ENCODE measurements at regions not wholly inside any gene's neighbourhood (a gene's known extent, or its start where the extent isn't known, plus 50 kb on each side); places are given as distances from the start of the nearest gene placed in this dataset.
A peak's percentile ranks its signal among the peaks of the same experiment; 100 is the strongest.

DNA sequence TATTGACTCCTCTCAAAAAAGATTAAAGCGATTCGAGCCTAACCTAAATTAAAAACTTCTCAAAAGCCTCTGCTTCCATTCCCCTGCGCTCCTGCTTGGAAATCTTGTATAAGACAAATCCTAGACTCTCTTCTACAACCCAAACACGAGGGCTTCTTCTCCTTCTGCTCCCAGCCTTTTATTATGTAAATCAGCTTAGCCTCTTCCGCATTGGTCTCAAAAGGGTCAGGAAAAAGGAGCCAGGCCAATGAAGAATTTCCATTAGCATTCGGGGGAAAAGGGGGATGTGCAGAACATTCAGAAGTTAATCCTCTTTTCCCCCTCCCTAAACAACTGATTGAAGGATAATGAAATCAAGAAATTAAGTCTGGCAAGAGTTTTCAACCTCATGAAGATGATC, 107.9 kb downstream of the FAM124B start:
- intact Hi-C loops (cut with DNase I) = no loop called here
- Histone ChIP-seq H3K27ac (no peak overlapping the region), H3K9me3 (no peaks in the 10 kb centered on the region), H3K27me3 (no peaks in the 10 kb centered on the region), H3K4me3 (no peak overlapping the region), H3K36me3 (no peaks in the 10 kb centered on the region), H3K4me1 (no peaks in the 10 kb centered on the region)
- WGBS (ENCODE audit: insufficient coverage, low coverage, low lambda C conversion rate, missing lambda C conversion rate) = 65% methylated on average over 6 of the region's 6 CpGs
- no peak for TF ChIP-seq POLR2A (IDR thresholded peaks at IDR 0.05)
- TF ChIP-seq, protein P1, sequence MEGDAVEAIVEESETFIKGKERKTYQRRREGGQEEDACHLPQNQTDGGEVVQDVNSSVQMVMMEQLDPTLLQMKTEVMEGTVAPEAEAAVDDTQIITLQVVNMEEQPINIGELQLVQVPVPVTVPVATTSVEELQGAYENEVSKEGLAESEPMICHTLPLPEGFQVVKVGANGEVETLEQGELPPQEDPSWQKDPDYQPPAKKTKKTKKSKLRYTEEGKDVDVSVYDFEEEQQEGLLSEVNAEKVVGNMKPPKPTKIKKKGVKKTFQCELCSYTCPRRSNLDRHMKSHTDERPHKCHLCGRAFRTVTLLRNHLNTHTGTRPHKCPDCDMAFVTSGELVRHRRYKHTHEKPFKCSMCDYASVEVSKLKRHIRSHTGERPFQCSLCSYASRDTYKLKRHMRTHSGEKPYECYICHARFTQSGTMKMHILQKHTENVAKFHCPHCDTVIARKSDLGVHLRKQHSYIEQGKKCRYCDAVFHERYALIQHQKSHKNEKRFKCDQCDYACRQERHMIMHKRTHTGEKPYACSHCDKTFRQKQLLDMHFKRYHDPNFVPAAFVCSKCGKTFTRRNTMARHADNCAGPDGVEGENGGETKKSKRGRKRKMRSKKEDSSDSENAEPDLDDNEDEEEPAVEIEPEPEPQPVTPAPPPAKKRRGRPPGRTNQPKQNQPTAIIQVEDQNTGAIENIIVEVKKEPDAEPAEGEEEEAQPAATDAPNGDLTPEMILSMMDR (IDR thresholded peaks at IDR 0.05) = no peak
- DNase-seq = no peak
- ATAC-seq = no peak

DNA sequence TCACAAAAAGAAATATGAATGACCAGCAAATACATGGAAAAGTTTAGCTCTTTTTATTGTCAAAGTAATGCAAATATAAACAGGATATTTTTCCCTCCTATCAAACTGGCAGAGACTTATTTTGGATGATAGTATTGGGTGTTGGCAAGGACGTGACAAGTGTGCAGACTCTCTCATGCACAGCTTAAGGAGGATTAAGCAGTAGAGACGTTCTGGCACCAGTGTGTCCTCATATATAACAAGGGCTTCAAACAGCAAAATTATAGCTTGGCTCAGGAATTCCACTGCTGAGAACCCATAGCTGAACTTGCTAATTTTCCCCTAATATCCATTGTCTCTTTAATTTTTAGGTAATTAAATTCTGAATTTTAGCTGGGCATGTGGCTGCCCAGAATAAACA, 114.4 kb downstream of the FAM124B start:
- WGBS (ENCODE audit: insufficient coverage, low coverage, low lambda C conversion rate, missing lambda C conversion rate) = 31% methylated on average over 2 of the region's 2 CpGs
- DNase-seq = no peak
- no peaks in the 10 kb centered on the region for H3K27me3 ChIP-seq
- no peaks in the 10 kb centered on the region for H3K36me3 ChIP-seq
- H3K4me1 ChIP-seq = no peaks in the 10 kb centered on the region
- ATAC-seq = no peak
- no peak for TF ChIP-seq POLR2A (IDR thresholded peaks at IDR 0.05)
- TF ChIP-seq, protein P1 (IDR thresholded peaks at IDR 0.05) = no peak
- no peak overlapping the region for H3K4me3 ChIP-seq
- intact Hi-C loops (cut with DNase I) = no loop called here
- H3K9me3 ChIP-seq = no peaks in the 10 kb centered on the region
- no peak overlapping the region for H3K27ac ChIP-seq

DNA sequence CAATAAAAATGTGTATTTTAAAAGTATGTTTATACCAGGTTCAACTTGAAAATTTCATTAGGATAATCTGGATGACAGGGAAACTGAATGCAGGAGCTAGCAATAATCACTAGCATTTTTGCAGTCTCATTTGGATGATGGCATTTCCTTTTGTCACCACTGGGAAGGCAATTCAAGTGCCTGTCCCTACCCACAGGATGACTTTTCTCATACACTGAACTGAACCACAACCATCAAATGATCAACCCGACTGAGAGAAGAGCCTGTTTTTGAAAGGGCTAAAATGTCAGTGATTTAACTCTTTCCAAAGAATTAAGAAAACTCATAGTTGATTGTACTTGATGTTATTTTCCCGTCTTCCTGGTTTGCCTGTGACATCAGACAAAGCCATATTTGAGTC, 115.0 kb downstream of the FAM124B start:
- intact Hi-C loops (cut with DNase I) = no loop called here
- ATAC-seq = no peak
- Histone ChIP-seq H3K4me1 (no peaks in the 10 kb centered on the region), H3K27ac (no peak overlapping the region), H3K36me3 (no peaks in the 10 kb centered on the region), H3K9me3 (no peaks in the 10 kb centered on the region), H3K4me3 (no peak overlapping the region), H3K27me3 (no peaks in the 10 kb centered on the region)
- DNase-seq = no peak
- WGBS (ENCODE audit: insufficient coverage, low coverage, low lambda C conversion rate, missing lambda C conversion rate) = 49% methylated on average over 2 of the region's 2 CpGs
- TF ChIP-seq POLR2A (IDR thresholded peaks at IDR 0.05) = no peak
- TF ChIP-seq, protein P1 (IDR thresholded peaks at IDR 0.05) = no peak

DNA sequence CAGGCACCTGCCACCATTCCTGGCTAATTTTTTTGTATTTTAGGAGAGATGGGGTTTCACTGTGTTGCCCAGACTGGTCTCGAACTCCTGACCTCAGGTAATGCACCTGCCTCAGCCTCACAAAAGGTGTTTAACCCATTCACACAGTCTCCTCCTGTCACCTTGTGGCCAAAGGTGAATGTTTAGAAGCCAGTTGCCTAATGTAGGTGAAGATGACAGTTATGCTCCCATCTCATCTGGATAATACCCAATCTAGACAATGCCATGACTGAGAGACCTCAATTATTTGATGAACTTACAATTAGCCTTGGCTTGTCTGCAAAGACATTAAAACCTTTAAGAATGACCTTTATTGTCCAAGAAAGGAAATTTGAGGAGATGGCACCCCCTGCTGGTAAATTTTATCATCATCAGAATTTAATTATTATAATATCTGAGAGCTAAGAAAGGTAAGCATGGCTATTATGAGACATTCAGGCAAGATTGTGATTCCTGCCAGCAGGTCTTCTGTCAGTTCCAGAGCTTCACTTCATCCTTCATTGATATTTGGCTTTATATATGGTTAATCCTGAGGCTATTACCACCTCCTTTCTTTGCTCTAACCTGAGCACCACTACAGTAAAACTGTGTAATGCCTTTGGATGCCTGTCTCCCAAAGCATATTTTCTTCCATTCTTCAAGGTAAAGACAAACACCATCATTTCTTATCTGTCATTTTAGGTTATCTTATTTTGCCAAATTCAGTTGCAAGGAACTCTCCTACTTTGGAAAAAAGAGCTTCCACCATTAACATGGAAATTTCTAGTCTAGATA, 117.6 kb downstream of the FAM124B start:
- ATAC-seq (peak; percentile 28 to 70 (median 67)), DNase-seq (no peak)
- Histone ChIP-seq H3K9me3 (no peaks in the 10 kb centered on the region), H3K27ac (no peak overlapping the region), H3K27me3 (no peaks in the 10 kb centered on the region), H3K36me3 (no peaks in the 10 kb centered on the region), H3K4me1 (no peaks in the 10 kb centered on the region), H3K4me3 (no peak overlapping the region)
- intact Hi-C loops (cut with DNase I) = loop anchor here (5.0 kb wide), 2 partner anchors 287 to 292 kb away; no protein-coding TSS in a partner anchor
- TF ChIP-seq POLR2A (IDR thresholded peaks at IDR 0.05) = no peak
- TF ChIP-seq, protein P1 (IDR thresholded peaks at IDR 0.05) = peak; percentile 64 to 90 (median 65)
- WGBS (ENCODE audit: insufficient coverage, low coverage, low lambda C conversion rate, missing lambda C conversion rate) = 0% methylated on average over 1 of the region's 1 CpG

Data from right lobe of liver (tissue), 6 donors.